NCI-H446 (cell line): ENCODE measurements at regions not wholly inside any gene's neighbourhood (a gene's known extent, or its start where the extent isn't known, plus 50 kb on each side); places are given as distances from the start of the nearest gene placed in this dataset.
"Not testable (repeated sequence)": the region's sequence is repeated elsewhere in the genome, so short reads cannot be mapped to it uniquely, and the experiment has no call there.

Experiments
- DNase-seq, 2 experiments: peaks; one replicate each; lab custom pipeline; 2025; lab: John Stamatoyannopoulos, UW

- no peak for DNase-seq
These were observed 294.9 kb downstream of the FGFR2 start for GRCh38 chr10:121303287-121303890.

- DNase-seq: peak; percentile 36 to 74
These were observed 293.2 kb downstream of the FGFR2 start for GRCh38 chr10:121305066-121305465.

GRCh38 chr10:121306159-121306673 is 292.0 kb downstream of the FGFR2 start:
- DNase-seq: no peak

GRCh38 chr10:121307411-121307980 is 290.7 kb downstream of the FGFR2 start:
- no peak for DNase-seq

- DNase-seq: no peak
These were observed 290.2 kb downstream of the FGFR2 start for GRCh38 chr10:121308020-121308419.

GRCh38 chr10:121309164-121309563 is 289.1 kb downstream of the FGFR2 start:
- no peak for DNase-seq

GRCh38 chr10:121310151-121310711 is 288.0 kb downstream of the FGFR2 start:
- peak in 1 of 2 experiments; percentile 51 for DNase-seq

GRCh38 chr10:121311812-121312443 is 286.3 kb downstream of the FGFR2 start:
- DNase-seq: no peak

GRCh38 chr10:121312587-121312986 is 285.7 kb downstream of the FGFR2 start:
- DNase-seq: no peak

GRCh38 chr10:121313119-121313875 is 284.9 kb downstream of the FGFR2 start:
- DNase-seq: no peak

GRCh38 chr10:121316432-121316831 is 281.8 kb downstream of the FGFR2 start:
- DNase-seq: no peak

- no peak for DNase-seq
These were observed 280.9 kb downstream of the FGFR2 start for GRCh38 chr10:121317374-121317773.

- no peak for DNase-seq
These were observed 276.2 kb downstream of the FGFR2 start for GRCh38 chr10:121322046-121322445.

GRCh38 chr10:121322776-121323175 is 275.5 kb downstream of the FGFR2 start:
- no peak for DNase-seq

- no peak for DNase-seq
These were observed 274.8 kb downstream of the FGFR2 start for GRCh38 chr10:121323443-121323842.

- DNase-seq: no peak
These were observed 273.5 kb downstream of the FGFR2 start for GRCh38 chr10:121324678-121325213.

- DNase-seq: no peak
These were observed 272.6 kb downstream of the FGFR2 start for GRCh38 chr10:121325490-121326231.

GRCh38 chr10:121326905-121327304 is 271.3 kb downstream of the FGFR2 start:
- DNase-seq: no peak

- DNase-seq: no peak
These were observed 270.5 kb downstream of the FGFR2 start for GRCh38 chr10:121327727-121328126.

GRCh38 chr10:121329631-121330030 is 268.6 kb downstream of the FGFR2 start:
- DNase-seq: not testable (repeated sequence)

- no peak for DNase-seq
These were observed 267.7 kb downstream of the FGFR2 start for GRCh38 chr10:121330563-121330962.
